ENCODE measurements at regions not wholly inside any gene's neighbourhood (a gene's known extent, or its start where the extent isn't known, plus 50 kb on each side); places are given as distances from the start of the nearest gene placed in this dataset.
"Not testable (repeated sequence)": the region's sequence is repeated elsewhere in the genome, so short reads cannot be mapped to it uniquely, and the experiment has no call there.

DNA sequence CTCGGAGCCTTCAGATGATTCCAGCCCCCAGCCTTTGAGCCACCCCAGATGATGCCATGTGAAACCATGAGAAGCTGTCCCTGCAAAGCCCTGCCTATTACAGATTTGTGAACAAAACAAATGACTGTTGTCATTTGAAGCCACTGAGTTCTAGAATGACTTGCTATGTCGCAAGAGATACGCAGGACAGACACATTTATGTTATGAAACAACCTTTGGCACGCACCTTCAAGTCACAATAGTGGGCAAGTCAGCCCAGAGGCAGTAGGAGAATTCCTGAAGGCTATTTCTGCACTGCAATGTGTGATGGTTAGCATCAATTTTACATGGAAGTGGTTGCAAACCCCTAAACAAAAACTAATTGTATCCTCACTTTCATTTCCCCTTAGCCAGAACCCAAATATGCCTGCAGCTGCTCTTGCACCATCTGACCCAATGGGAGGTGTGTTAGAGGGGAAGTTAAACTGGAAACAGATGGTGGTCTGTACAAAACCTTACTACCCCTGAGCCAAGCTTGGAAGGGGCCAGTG, 174.4 kb upstream of the ATP6AP2 start:
- in situ Hi-C loops (cut with MboI; ENCODE audit: low sequenced_read_pairs) = no loop called here
- H3K9me3 ChIP-seq = peaks cover 3% of the 10 kb centered on the region; the same call in 1 of the 2 replicates
- H3K4me1 ChIP-seq = no peaks in the 10 kb centered on the region; the same call in 1 of the 2 replicates
- no peak overlapping the region for H3K4me3 ChIP-seq
- H3K27me3 ChIP-seq (ENCODE audit: low read depth) = no peaks in the 10 kb centered on the region
- no peak for DNase-seq (ENCODE audit: low spot score in 2 of 2)
- no peaks in the 10 kb centered on the region for H3K36me3 ChIP-seq (replicated peaks)

DNA sequence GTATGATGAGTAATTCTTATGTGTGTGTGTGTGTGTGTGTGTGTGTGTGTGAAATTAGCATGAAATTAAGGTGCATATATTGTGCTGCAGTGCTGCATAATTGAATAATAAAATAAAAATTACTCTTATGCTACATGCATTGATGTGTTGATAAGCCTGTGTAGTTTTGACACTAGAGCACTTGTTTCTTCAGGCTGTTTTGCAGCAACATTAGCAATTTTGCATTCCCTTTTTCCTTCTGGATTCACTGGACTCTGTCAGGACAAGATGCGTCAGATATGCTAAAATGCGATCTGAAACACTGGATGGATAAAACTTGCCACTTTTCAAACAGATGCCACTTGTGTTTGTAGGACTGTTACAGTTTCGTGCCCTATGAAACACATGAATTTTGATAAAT, 175.4 kb upstream of the ATP6AP2 start:
- DNase-seq (ENCODE audit: low spot score in 2 of 2) = no peak
- Histone ChIP-seq H3K36me3 (replicated peaks) (no peaks in the 10 kb centered on the region), H3K27me3 (ENCODE audit: low read depth) (no peaks in the 10 kb centered on the region), H3K4me3 (no peak overlapping the region), H3K4me1 (no peaks in the 10 kb centered on the region; the same call in 1 of the 2 replicates), H3K9me3 (peaks cover 3% of the 10 kb centered on the region; the same call in 1 of the 2 replicates)
- in situ Hi-C loops (cut with MboI; ENCODE audit: low sequenced_read_pairs) = no loop called here

DNA sequence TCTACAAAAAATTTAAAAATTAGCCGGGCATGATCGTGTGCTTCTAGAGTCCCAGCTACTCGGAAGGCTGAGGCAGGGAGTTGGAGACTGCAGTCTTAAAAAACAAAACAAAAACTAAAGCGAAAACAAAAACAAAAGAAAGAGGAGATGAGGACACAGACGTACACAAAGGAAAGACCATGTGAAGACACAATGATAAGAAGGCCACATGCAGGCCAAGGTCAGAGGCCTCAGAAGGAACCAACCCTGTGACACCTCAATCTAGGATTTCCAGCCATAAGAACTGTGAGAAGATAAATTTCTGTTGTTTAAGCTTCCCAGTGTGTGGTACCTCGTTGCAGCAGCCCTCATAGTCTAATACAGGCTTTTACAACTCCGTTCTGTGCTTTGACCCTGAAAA, 177.0 kb upstream of the ATP6AP2 start:
- no peaks in the 10 kb centered on the region; the same call in 1 of the 2 replicates for H3K4me1 ChIP-seq
- H3K27me3 ChIP-seq (ENCODE audit: low read depth) = no peaks in the 10 kb centered on the region
- in situ Hi-C loops (cut with MboI; ENCODE audit: low sequenced_read_pairs) = no loop called here
- peaks cover 3% of the 10 kb centered on the region; the same call in 1 of the 2 replicates for H3K9me3 ChIP-seq
- DNase-seq (ENCODE audit: low spot score in 2 of 2) = no peak
- H3K36me3 ChIP-seq (replicated peaks) = no peaks in the 10 kb centered on the region
- H3K4me3 ChIP-seq = no peak overlapping the region

DNA sequence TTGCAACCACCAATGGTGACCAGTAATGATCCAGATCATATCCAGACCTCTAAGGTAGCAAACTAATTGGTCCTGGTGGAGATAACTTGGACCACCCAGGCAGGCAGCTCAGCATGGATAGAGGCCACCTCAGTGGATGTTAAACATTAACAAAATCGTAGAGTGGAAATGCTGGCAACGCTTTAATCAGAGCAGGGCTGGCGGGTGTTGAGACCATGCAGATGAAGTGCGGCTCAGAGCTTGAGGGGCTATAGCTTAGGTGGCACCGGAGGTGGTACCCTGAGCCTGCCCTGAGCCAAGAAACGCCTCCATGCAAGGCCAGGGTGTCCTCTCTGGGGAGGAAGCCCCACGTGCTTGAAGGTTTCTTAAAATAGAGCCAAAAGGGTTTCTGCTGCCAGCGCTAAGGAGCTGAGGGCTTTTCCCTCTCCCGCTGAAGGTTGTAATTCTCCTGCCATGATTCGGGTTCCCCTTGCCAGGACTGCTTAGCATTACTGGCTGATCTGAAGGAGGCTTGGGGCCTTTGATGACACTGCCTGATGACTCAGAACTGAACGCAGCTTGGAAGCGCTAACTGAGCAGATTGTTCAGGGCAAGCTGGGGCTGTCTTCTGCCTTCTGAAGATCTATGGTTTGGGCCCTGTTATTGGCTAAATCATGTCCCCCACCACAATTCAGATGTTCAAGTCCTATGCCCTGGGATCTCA, 177.8 kb upstream of the ATP6AP2 start:
- in situ Hi-C loops (cut with MboI; ENCODE audit: low sequenced_read_pairs) = no loop called here
- no peak for DNase-seq (ENCODE audit: low spot score in 2 of 2)
- no peaks in the 10 kb centered on the region for H3K36me3 ChIP-seq (replicated peaks)
- no peaks in the 10 kb centered on the region for H3K27me3 ChIP-seq (ENCODE audit: low read depth)
- no peaks in the 10 kb centered on the region; the same call in 1 of the 2 replicates for H3K4me1 ChIP-seq
- H3K9me3 ChIP-seq = no peaks in the 10 kb centered on the region
- no peak overlapping the region for H3K4me3 ChIP-seq

DNA sequence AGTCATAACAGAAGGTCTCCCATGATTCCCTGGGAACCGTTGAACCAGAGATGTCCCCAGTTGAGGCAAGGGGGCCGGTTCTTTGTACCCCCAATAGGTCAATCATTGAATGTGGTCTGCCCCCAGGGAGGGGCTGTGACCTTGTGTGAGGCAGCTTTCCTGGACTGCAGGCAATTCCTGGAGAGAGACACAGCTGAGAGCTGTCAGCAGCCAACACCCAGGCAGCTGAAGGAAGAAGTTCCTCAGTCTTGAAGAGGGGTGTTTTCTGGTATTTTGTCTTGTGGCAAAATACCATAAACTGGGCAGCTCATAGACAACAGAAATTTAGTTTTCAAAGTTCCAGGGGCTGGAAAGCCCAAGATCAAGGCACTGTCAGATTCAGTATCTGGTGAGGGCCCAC, 185.7 kb upstream of the ATP6AP2 start:
- Histone ChIP-seq H3K4me1 (no peaks in the 10 kb centered on the region), H3K4me3 (no peak overlapping the region), H3K9me3 (no peaks in the 10 kb centered on the region), H3K36me3 (replicated peaks) (no peaks in the 10 kb centered on the region), H3K27me3 (ENCODE audit: low read depth) (no peaks in the 10 kb centered on the region)
- in situ Hi-C loops (cut with MboI; ENCODE audit: low sequenced_read_pairs) = no loop called here
- DNase-seq (ENCODE audit: low spot score in 2 of 2) = no peak

DNA sequence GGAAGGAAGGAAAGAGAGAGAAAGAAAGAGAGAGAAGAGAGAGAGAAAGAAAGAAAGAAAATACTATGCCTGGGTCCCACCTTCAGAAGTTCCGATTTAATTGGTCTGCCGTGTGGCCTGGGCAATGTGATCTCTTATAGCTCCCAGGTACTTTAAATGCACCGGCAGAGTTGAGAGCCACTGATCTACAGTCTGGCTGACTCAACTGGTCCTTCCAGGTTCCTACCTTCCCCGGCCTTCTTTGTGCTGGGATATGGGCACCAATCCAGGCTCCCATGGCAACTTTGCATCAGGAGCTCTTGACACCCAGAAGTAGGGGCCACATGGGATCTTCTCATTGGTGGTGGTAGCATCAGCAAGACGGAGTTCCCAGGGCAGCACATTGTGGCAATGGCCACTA, 186.5 kb upstream of the ATP6AP2 start:
- H3K4me1 ChIP-seq = no peaks in the 10 kb centered on the region
- no peak for DNase-seq (ENCODE audit: low spot score in 2 of 2)
- no peaks in the 10 kb centered on the region for H3K36me3 ChIP-seq (replicated peaks)
- no peaks in the 10 kb centered on the region for H3K9me3 ChIP-seq
- in situ Hi-C loops (cut with MboI; ENCODE audit: low sequenced_read_pairs) = no loop called here
- H3K4me3 ChIP-seq = no peak overlapping the region
- no peaks in the 10 kb centered on the region for H3K27me3 ChIP-seq (ENCODE audit: low read depth)

DNA sequence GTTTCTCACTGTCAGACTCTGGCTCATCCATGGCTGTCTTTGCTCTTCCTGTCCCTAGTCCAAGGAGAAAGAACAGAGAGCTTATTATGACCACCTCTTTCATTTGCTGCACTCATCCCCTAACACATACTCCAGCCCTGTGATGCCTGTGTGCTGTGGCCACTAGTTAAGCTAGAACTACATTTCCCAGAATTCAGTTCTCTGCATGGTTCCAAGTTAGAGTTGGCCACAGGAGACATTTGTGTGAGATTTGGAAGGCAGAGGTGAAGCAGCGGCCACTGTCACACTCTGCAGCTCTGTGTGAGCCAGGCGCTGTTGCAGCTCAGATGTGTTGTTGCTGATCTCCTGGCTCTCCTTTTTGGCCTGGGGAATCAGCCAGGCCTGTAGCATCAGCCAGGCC, 188.2 kb upstream of the ATP6AP2 start:
- H3K4me1 ChIP-seq = no peaks in the 10 kb centered on the region
- in situ Hi-C loops (cut with MboI; ENCODE audit: low sequenced_read_pairs) = no loop called here

DNA sequence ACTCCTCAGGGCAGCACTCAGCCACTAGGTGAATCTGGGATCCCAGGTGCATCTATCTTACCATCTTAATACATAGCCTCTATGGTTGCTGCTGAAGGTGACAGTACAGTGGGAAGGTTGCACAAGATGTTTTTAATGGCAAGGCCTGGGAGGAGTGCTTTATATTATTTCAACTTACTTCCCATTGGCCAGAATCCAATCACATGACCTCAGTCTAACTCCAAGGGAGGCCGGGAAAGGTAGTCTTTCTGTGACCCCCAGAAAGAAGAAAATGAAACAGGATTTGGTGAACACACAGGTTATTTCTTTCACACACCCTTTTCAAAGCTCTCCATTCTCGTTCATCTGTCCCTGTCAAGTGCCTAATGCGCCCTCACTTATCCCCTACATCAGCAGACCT, 189.1 kb upstream of the ATP6AP2 start:
- Histone ChIP-seq H3K4me3 (no peak overlapping the region), H3K4me1 (no peaks in the 10 kb centered on the region), H3K36me3 (replicated peaks) (no peaks in the 10 kb centered on the region), H3K27me3 (ENCODE audit: low read depth) (no peaks in the 10 kb centered on the region), H3K9me3 (no peaks in the 10 kb centered on the region)
- DNase-seq (ENCODE audit: low spot score in 2 of 2) = no peak
- in situ Hi-C loops (cut with MboI; ENCODE audit: low sequenced_read_pairs) = no loop called here

More for the DNA sequence above, 188.2 kb upstream of the ATP6AP2 start:
- Histone ChIP-seq H3K9me3 (no peaks in the 10 kb centered on the region), H3K36me3 (replicated peaks) (no peaks in the 10 kb centered on the region), H3K4me3 (no peak overlapping the region), H3K27me3 (ENCODE audit: low read depth) (no peaks in the 10 kb centered on the region)
- no peak for DNase-seq (ENCODE audit: low spot score in 2 of 2)

DNA sequence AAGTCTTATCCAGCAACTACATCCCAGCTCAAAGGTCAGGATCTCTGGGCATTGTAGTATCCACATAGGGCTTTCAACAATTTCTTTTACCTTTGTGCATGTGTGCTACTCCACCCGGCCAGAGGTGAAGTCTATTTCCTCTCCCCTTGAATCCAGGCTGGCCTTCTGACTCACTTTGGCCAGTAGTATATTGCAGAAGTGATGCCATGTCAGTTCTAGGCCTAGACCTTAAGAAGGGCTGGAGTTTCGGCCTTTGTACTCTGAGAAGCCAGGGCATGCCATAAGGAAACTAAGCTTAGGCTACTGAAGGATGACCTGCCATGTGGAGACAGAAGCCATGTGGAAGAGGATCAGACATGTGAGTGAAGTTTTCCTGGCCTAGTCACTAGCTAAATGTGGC, 191.2 kb upstream of the ATP6AP2 start:
- H3K9me3 ChIP-seq = no peaks in the 10 kb centered on the region
- H3K4me1 ChIP-seq = no peaks in the 10 kb centered on the region
- no peak overlapping the region for H3K4me3 ChIP-seq
- DNase-seq (ENCODE audit: low spot score in 2 of 2) = no peak
- in situ Hi-C loops (cut with MboI; ENCODE audit: low sequenced_read_pairs) = no loop called here
- no peaks in the 10 kb centered on the region for H3K27me3 ChIP-seq (ENCODE audit: low read depth)
- no peaks in the 10 kb centered on the region for H3K36me3 ChIP-seq (replicated peaks)

DNA sequence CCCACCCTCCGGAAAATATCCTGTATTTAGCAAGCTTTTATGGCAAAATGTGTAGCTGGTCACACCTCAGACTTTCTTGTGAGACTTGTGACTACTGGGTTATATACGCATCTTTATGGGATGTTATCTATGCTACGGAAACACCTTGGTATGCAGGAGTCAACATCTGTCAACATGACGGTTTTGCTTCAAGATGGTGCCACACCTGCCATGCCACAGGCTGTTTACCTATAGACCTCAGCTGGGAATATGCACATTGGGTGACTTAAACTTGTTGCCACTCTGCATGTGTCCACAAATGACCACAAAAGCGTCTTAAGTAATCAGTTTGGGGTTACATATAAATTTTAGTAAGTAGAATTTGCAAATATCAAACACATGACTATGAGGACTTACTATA, 192.3 kb upstream of the ATP6AP2 start:
- Histone ChIP-seq H3K36me3 (replicated peaks) (no peaks in the 10 kb centered on the region), H3K4me3 (no peak overlapping the region), H3K27me3 (ENCODE audit: low read depth) (no peaks in the 10 kb centered on the region), H3K4me1 (no peaks in the 10 kb centered on the region), H3K9me3 (no peaks in the 10 kb centered on the region)
- in situ Hi-C loops (cut with MboI; ENCODE audit: low sequenced_read_pairs) = no loop called here
- no peak for DNase-seq (ENCODE audit: low spot score in 2 of 2)

DNA sequence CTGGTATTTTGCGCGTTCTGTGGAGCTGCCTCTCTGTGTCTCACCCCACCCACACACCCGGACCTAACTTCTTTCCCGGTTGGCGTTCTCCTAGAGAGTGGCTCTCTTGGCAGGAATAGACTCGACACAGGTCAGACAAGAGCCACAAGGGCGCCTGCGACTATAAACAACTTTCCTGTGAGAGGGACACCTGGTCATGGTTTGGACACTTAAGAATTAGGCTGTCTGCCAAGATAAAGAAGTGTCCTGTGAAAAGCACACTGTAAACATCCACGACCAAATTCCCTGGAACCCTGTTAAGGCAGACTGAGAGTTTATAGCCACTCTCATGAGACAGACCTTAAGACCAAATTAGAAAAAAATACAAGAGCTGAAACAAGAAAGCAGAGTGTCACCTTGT, 192.9 kb upstream of the ATP6AP2 start:
- H3K4me1 ChIP-seq; H3K4me3 ChIP-seq; H3K36me3 ChIP-seq (replicated peaks); H3K27me3 ChIP-seq (ENCODE audit: low read depth); in situ Hi-C loops (cut with MboI; ENCODE audit: low sequenced_read_pairs); H3K9me3 ChIP-seq; DNase-seq (ENCODE audit: low spot score in 2 of 2): not testable (repeated sequence)

DNA sequence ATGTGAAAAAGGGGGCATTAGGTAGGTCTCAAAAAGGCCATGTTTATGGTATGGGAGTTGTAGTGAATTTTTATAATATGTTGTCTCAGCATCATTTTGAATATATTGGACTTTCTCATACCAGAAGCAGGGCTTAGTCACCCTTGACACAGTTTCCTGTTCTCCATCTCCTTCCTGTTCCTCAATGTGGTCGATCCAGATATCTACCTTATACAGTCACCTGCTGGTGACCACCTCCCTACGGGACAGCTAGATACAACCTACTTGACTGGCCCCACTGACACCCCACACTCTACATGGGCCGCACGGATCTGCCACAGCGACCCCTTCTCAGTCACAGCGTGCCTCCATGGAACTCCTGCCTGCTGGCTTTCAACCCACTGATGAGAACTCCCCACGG, 193.5 kb upstream of the ATP6AP2 start:
- DNase-seq (ENCODE audit: low spot score in 2 of 2); in situ Hi-C loops (cut with MboI; ENCODE audit: low sequenced_read_pairs); H3K4me3 ChIP-seq; H3K9me3 ChIP-seq; H3K36me3 ChIP-seq (replicated peaks); H3K4me1 ChIP-seq; H3K27me3 ChIP-seq (ENCODE audit: low read depth): not testable (repeated sequence)

DNA sequence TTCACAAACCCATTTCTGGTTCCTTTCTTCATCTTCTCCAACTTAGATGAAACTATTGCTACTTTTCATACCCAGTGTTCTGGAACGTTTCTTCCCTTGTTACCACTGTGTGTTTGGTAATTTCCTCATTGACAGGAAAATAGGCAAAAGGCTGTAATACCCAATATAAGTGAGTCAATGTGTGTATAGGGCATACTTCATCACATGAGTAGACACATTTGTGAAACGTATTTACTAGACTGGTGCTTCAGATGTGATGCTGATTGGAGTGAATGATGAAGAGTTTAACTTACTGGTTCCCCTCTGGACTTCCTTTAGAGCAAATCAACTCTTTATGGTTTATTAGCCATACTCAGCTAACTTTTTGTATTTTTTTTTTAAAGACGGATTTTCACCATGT, 195.1 kb upstream of the ATP6AP2 start:
- H3K4me1 ChIP-seq = no peaks in the 10 kb centered on the region
- H3K9me3 ChIP-seq = no peaks in the 10 kb centered on the region
- no peaks in the 10 kb centered on the region for H3K27me3 ChIP-seq (ENCODE audit: low read depth)
- H3K36me3 ChIP-seq (replicated peaks) = no peaks in the 10 kb centered on the region
- H3K4me3 ChIP-seq = no peak overlapping the region
- in situ Hi-C loops (cut with MboI; ENCODE audit: low sequenced_read_pairs) = no loop called here
- DNase-seq (ENCODE audit: low spot score in 2 of 2) = no peak

DNA sequence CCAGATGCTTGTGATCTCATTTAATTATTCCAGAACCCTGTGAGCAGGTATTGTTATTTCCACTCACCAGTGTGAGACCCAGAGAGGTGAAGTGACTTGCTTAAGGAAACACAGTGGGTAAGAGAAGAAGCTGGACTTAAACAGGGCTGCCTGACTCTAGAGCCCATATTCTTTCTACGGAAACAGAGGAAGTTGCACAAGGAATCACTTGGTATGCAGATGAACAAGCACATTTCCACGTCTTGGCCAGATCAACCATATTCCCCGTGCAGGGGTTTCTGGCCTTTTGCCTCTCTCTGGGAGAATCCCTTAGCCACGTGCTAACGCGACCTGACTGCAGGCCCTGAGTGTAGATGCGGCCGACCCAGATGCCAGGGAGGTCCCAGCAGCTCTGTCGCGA, 195.5 kb upstream of the ATP6AP2 start:
- in situ Hi-C loops (cut with MboI; ENCODE audit: low sequenced_read_pairs) = no loop called here
- Histone ChIP-seq H3K27me3 (ENCODE audit: low read depth) (no peaks in the 10 kb centered on the region), H3K4me3 (no peak overlapping the region), H3K4me1 (no peaks in the 10 kb centered on the region), H3K9me3 (no peaks in the 10 kb centered on the region), H3K36me3 (replicated peaks) (no peaks in the 10 kb centered on the region)
- no peak for DNase-seq (ENCODE audit: low spot score in 2 of 2)

DNA sequence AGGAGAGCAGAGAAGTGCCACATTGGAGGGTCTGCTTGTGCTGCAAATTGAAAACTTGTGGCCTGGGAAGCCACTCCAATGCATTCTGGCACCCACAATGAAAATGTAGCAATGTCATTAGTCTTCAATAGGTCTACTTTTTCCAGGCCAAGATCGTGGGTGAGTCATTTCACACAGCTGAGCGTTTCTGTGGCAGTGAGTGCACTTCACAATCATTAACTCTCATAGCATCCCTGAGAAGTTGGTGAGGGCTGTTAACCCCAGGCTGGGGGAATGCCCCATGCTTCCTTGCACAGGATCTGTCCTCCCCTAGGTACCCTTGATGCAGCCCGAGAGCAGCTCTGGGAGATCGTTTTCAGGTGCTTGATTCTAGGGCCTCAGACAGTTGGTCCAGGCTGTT, 196.8 kb upstream of the ATP6AP2 start:
- no peak for DNase-seq (ENCODE audit: low spot score in 2 of 2)
- Histone ChIP-seq H3K9me3 (no peaks in the 10 kb centered on the region), H3K27me3 (ENCODE audit: low read depth) (no peaks in the 10 kb centered on the region), H3K4me3 (no peak overlapping the region), H3K4me1 (no peaks in the 10 kb centered on the region), H3K36me3 (replicated peaks) (no peaks in the 10 kb centered on the region)
- in situ Hi-C loops (cut with MboI; ENCODE audit: low sequenced_read_pairs) = no loop called here

All from HAP-1 (cell line).